PC-9 (cell line): ENCODE measurements at regions not wholly inside any gene's neighbourhood (a gene's known extent, or its start where the extent isn't known, plus 50 kb on each side); places are given as distances from the start of the nearest gene placed in this dataset.

Experiments
- EZH2 ChIP-seq: fragments of 200-600 bp; sonication (generic); IDR thresholded peaks from 2 replicates; pipeline ENCODE4 v1.8.0; 2017; ENCODE audit warnings: antibody characterized with exemption, low read depth
- TF ChIP-seq, protein P1 (sequence below): fragments of 200-600 bp; sonication (generic); conservative IDR thresholded peaks from 2 replicates; pipeline ENCODE4 v1.6.1; 2017; ENCODE audit warnings: mixed run types, antibody characterized with exemption, mild to moderate bottlenecking, moderate library complexity

DNA sequence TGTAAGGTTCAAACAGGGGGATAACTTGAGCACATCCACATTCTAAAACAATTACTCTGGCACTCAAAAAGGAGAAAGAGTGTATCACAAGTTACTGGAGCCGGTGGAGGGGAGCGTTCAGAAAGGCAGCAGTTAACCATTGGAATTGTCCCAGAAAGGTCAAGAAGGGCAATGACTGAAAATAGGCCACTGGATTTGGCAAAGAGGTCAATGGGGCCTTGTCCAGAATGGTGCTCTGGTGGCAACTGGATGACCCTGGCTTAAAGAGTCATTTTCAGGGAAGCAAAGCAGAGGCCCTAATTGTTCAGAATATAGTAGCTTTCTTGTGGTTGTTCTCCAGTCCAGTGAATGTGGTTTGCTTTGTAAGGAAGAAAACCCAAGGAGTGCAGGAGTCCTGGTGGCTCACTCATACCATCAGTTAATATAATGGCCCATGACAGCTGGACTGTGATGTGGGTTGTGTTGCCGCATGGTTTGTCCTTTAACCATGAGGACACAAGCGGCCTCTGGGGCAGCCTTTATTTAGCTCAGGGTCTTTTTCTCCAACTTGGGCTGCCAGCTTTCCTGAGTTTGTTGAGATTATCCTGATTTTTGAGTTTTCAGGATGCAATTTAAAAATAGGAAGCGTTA lies 142.8 kb upstream of the PELI2 start:
- TF ChIP-seq, protein P1, sequence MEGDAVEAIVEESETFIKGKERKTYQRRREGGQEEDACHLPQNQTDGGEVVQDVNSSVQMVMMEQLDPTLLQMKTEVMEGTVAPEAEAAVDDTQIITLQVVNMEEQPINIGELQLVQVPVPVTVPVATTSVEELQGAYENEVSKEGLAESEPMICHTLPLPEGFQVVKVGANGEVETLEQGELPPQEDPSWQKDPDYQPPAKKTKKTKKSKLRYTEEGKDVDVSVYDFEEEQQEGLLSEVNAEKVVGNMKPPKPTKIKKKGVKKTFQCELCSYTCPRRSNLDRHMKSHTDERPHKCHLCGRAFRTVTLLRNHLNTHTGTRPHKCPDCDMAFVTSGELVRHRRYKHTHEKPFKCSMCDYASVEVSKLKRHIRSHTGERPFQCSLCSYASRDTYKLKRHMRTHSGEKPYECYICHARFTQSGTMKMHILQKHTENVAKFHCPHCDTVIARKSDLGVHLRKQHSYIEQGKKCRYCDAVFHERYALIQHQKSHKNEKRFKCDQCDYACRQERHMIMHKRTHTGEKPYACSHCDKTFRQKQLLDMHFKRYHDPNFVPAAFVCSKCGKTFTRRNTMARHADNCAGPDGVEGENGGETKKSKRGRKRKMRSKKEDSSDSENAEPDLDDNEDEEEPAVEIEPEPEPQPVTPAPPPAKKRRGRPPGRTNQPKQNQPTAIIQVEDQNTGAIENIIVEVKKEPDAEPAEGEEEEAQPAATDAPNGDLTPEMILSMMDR = no peak
- TF ChIP-seq EZH2 = no peak
